SK-N-SH (cell line): ENCODE measurements at regions not wholly inside any gene's neighbourhood (a gene's known extent, or its start where the extent isn't known, plus 50 kb on each side); places are given as distances from the start of the nearest gene placed in this dataset.

Experiments used
- CTCF ChIP-seq: fragments of 200-600 bp; sonication (generic); IDR thresholded peaks from 2 replicates; pipeline ENCODE4 v1.6.1; 2017; ENCODE audit warnings: antibody characterized with exemption, mild to moderate bottlenecking, moderate library complexity
- SMC3 ChIP-seq: IDR thresholded peaks from 2 replicates; pipeline ENCODE4 v1.6.1; 2012; ENCODE audit warnings: low read depth, low read length, improper control_type of control experiment
- TF ChIP-seq, protein P1 (sequence below): IDR thresholded peaks from 2 replicates; pipeline ENCODE4 v1.6.1; 2012; ENCODE audit warnings: mild to moderate bottlenecking, low read depth, low read length, moderate library complexity

DNA sequence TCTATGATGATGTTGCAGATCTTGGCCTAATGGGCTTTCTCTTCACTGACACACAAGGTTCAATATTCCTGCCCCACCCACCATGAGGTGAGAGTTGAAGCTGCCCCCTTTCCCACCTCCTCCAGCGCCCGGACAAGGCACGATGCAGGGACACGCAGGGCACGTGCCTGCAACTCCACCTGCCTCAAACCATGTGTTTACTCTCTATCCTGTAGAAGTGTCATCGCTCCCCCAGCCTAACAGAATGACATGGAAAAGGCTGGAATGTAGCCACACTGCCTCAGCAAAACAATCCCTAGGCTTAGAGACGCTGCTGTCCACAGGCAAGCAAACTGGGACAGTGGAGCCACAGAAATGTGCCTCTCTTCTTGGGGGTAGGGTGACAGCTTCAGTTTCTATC is 92.9 kb upstream of the SOD1 start:
- TF ChIP-seq, protein P1, sequence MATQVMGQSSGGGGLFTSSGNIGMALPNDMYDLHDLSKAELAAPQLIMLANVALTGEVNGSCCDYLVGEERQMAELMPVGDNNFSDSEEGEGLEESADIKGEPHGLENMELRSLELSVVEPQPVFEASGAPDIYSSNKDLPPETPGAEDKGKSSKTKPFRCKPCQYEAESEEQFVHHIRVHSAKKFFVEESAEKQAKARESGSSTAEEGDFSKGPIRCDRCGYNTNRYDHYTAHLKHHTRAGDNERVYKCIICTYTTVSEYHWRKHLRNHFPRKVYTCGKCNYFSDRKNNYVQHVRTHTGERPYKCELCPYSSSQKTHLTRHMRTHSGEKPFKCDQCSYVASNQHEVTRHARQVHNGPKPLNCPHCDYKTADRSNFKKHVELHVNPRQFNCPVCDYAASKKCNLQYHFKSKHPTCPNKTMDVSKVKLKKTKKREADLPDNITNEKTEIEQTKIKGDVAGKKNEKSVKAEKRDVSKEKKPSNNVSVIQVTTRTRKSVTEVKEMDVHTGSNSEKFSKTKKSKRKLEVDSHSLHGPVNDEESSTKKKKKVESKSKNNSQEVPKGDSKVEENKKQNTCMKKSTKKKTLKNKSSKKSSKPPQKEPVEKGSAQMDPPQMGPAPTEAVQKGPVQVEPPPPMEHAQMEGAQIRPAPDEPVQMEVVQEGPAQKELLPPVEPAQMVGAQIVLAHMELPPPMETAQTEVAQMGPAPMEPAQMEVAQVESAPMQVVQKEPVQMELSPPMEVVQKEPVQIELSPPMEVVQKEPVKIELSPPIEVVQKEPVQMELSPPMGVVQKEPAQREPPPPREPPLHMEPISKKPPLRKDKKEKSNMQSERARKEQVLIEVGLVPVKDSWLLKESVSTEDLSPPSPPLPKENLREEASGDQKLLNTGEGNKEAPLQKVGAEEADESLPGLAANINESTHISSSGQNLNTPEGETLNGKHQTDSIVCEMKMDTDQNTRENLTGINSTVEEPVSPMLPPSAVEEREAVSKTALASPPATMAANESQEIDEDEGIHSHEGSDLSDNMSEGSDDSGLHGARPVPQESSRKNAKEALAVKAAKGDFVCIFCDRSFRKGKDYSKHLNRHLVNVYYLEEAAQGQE, result no peak
- TF ChIP-seq SMC3 (no peak), CTCF (no peak)
